Adrenal gland (tissue), 5 donors: ENCODE measurements at regions not wholly inside any gene's neighbourhood (a gene's known extent, or its start where the extent isn't known, plus 50 kb on each side); places are given as distances from the start of the nearest gene placed in this dataset.

Source experiments
- POLR2A ChIP-seq, 2 donors: fragments of 450-650 bp; IDR thresholded peaks; one replicate each; pipeline ENCODE4 v1.6.1; 2017; ENCODE audit warnings: antibody characterized with exemption in 2 of 2, mild to moderate bottlenecking in 2 of 2, moderate library complexity in 1 of 2
- TF ChIP-seq, protein P1 (sequence below), 6 experiments: fragments of 450-650 bp in 4 of 6; fragments of 200-600 bp in 2 of 6; sonication (generic) in 1 of 6; IDR thresholded peaks; 1 replicate in 5 of 6; 2 replicates in 1 of 6; pipeline versions ENCODE4 v1.5.1 to v1.8.0; 2016 to 2021; ENCODE audit warnings: antibody characterized with exemption in 6 of 6, mild to moderate bottlenecking in 2 of 6, moderate library complexity in 1 of 6
- donor health status: DM: no; HTN: no; CAD: no.

DNA sequence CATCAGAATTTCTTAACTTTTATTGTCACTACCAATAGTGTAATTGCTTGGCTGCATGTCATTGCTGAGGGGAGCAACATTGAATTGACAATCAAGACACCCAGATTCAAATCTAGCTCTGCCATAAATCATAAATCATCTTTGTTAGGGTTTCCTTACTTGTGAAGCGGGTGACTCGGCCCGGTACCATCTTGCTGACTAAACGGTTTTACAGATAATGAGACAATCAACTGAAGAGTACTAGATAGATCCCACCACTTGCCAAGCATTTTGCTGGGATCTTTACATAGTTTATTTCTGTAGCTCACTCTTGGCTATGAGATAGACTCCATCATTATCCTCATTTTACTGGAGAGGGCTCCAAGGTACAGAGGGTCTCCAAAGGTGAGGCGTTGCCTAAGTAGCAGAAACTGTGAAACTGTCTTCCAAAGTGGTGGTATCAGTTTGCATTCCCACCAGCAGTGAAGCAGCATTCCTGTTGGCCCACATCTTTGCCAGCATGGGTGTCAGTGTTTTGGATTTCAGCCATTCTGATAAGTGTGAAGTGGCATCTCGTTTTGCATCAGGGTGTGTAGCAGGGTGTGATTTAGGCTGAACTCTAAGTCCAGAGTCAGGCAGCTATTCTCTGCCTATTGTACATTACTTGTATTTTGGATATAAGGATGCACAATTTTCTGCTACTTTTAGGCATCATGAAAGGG lies 168.7 kb upstream of the BMPER start:
- TF ChIP-seq, protein P1, sequence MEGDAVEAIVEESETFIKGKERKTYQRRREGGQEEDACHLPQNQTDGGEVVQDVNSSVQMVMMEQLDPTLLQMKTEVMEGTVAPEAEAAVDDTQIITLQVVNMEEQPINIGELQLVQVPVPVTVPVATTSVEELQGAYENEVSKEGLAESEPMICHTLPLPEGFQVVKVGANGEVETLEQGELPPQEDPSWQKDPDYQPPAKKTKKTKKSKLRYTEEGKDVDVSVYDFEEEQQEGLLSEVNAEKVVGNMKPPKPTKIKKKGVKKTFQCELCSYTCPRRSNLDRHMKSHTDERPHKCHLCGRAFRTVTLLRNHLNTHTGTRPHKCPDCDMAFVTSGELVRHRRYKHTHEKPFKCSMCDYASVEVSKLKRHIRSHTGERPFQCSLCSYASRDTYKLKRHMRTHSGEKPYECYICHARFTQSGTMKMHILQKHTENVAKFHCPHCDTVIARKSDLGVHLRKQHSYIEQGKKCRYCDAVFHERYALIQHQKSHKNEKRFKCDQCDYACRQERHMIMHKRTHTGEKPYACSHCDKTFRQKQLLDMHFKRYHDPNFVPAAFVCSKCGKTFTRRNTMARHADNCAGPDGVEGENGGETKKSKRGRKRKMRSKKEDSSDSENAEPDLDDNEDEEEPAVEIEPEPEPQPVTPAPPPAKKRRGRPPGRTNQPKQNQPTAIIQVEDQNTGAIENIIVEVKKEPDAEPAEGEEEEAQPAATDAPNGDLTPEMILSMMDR (IDR thresholded peaks at IDR 0.05): no peak
- TF ChIP-seq POLR2A (IDR thresholded peaks at IDR 0.05): no peak
